ENCODE measurements at regions not wholly inside any gene's neighbourhood (a gene's known extent, or its start where the extent isn't known, plus 50 kb on each side); places are given as distances from the start of the nearest gene placed in this dataset.

- no peak for DNase-seq (ENCODE audit: low read depth)
- Histone ChIP-seq H3K4me3 (ENCODE audit: low read depth, low read length) (no peak overlapping the region), H3K36me3 (ENCODE audit: control insufficient read depth, insufficient read depth, low read length) (no peaks in the 10 kb centered on the region), H3K27me3 (ENCODE audit: control insufficient read depth, insufficient read depth, low read length) (no peaks in the 10 kb centered on the region)
- no peak for TF ChIP-seq CTCF (IDR thresholded peaks at IDR 0.05; ENCODE audit: insufficient read depth, low read length, poor library complexity, severe bottlenecking)
These were observed 115.8 kb downstream of the MANEA start for GRCh38 chr6:95693108-95693507.

GRCh38 chr6:95698271-95698670, 120.9 kb downstream of the MANEA start:
- no peak for DNase-seq (ENCODE audit: low read depth)
- H3K27me3 ChIP-seq (ENCODE audit: control insufficient read depth, insufficient read depth, low read length): no peaks in the 10 kb centered on the region
- H3K36me3 ChIP-seq (ENCODE audit: control insufficient read depth, insufficient read depth, low read length): no peaks in the 10 kb centered on the region
- no peak for TF ChIP-seq CTCF (IDR thresholded peaks at IDR 0.05; ENCODE audit: insufficient read depth, low read length, poor library complexity, severe bottlenecking)
- no peak overlapping the region for H3K4me3 ChIP-seq (ENCODE audit: low read depth, low read length)

- Histone ChIP-seq H3K27me3 (ENCODE audit: control insufficient read depth, insufficient read depth, low read length) (no peaks in the 10 kb centered on the region), H3K4me3 (ENCODE audit: low read depth, low read length) (no peak overlapping the region), H3K36me3 (ENCODE audit: control insufficient read depth, insufficient read depth, low read length) (no peaks in the 10 kb centered on the region)
- DNase-seq (ENCODE audit: low read depth): no peak
- no peak for TF ChIP-seq CTCF (IDR thresholded peaks at IDR 0.05; ENCODE audit: insufficient read depth, low read length, poor library complexity, severe bottlenecking)
These were observed 146.3 kb downstream of the MANEA start for GRCh38 chr6:95723638-95724037.

- Histone ChIP-seq H3K27me3 (ENCODE audit: control insufficient read depth, insufficient read depth, low read length) (no peaks in the 10 kb centered on the region), H3K4me3 (ENCODE audit: low read depth, low read length) (no peak overlapping the region), H3K36me3 (ENCODE audit: control insufficient read depth, insufficient read depth, low read length) (no peaks in the 10 kb centered on the region)
- DNase-seq (ENCODE audit: low read depth): no peak
- TF ChIP-seq CTCF (IDR thresholded peaks at IDR 0.05; ENCODE audit: insufficient read depth, low read length, poor library complexity, severe bottlenecking): no peak
These were observed 148.0 kb downstream of the MANEA start for GRCh38 chr6:95725344-95725743.

- DNase-seq (ENCODE audit: low read depth): no peak
- TF ChIP-seq CTCF (IDR thresholded peaks at IDR 0.05; ENCODE audit: insufficient read depth, low read length, poor library complexity, severe bottlenecking): no peak
- H3K4me3 ChIP-seq (ENCODE audit: low read depth, low read length): no peak overlapping the region
- no peaks in the 10 kb centered on the region for H3K36me3 ChIP-seq (ENCODE audit: control insufficient read depth, insufficient read depth, low read length)
- no peaks in the 10 kb centered on the region for H3K27me3 ChIP-seq (ENCODE audit: control insufficient read depth, insufficient read depth, low read length)
These were observed 162.8 kb downstream of the MANEA start for GRCh38 chr6:95740157-95740556.

- DNase-seq (ENCODE audit: low read depth): no peak
- no peak for TF ChIP-seq CTCF (IDR thresholded peaks at IDR 0.05; ENCODE audit: insufficient read depth, low read length, poor library complexity, severe bottlenecking)
These were observed 163.7 kb downstream of the MANEA start for GRCh38 chr6:95741045-95741444.

More at GRCh38 chr6:95741045-95741444, 163.7 kb downstream of the MANEA start:
- Histone ChIP-seq H3K27me3 (ENCODE audit: control insufficient read depth, insufficient read depth, low read length) (no peaks in the 10 kb centered on the region), H3K36me3 (ENCODE audit: control insufficient read depth, insufficient read depth, low read length) (no peaks in the 10 kb centered on the region), H3K4me3 (ENCODE audit: low read depth, low read length) (no peak overlapping the region)

All from kidney epithelial cell (primary cell).